NCI-H146 (cell line): ENCODE measurements at regions not wholly inside any gene's neighbourhood (a gene's known extent, or its start where the extent isn't known, plus 50 kb on each side); places are given as distances from the start of the nearest gene placed in this dataset.

Source experiments
- DNase-seq: peaks from one replicate; lab custom pipeline; 2025; lab: John Stamatoyannopoulos, UW

DNA sequence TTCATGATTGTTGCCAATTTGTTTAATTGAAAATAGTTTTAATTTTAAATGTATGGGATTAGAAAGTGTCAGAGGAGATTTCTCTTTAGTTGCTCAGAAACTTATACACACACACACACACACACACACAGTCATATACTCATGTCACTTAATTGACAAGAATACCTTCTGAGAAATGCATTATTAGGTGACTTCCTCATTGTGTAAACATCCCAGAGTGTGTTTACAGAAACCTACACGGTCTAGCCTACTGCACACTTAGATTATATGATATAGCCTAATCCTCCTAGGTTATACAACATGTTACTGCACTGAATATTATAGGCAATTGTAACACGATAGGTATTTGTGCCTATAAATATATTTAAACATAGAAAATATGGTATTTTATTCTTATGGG lies 1327.4 kb downstream of the FSTL5 start:
- DNase-seq: no peak

DNA sequence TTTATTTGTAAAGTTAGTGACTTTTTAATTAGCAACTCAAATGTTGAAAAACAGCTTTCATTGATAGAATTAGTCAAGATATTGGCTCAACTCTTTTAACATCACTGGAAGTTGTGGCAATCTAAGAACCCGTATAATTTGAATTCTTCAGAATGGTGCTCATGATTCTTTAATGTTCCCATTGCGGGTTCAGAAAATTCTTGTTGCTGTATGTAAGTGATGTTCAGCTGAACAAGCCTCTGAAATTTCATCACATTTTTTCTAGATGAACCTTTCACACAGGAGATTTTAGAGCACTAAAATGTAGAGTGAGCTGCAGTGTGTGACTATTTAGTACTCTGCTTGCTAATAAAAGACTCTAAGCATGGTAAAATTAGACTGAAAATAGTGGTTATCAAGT lies 1317.7 kb downstream of the FSTL5 start:
- DNase-seq: no peak

GRCh38 chr4:160847228-160847627 lies 1316.6 kb downstream of the FSTL5 start:
- DNase-seq: no peak

DNA sequence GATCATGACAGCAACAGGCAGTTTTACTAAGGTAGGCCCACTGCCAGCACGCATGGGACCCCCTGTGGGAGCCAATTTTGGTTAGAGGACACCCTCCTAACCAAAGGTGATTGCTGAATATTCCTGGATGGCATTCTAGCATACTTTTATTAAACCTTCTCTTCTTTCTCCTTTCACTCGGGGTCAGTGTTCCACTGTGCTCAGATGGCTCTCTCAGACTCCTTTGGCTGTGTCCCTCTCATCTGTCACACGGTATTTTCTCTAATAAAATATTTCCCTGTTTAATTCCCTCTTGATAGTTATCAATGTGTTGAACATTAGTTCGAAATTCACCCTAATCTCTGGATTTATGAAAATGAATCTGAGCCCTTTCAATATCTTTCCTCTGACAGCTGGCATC lies 1315.3 kb downstream of the FSTL5 start:
- DNase-seq: no peak

GRCh38 chr4:160848901-160849760 lies 1314.7 kb downstream of the FSTL5 start:
- no peak for DNase-seq

- DNase-seq: no peak
Observed at GRCh38 chr4:160864253-160864652, 1299.5 kb downstream of the FSTL5 start.

DNA sequence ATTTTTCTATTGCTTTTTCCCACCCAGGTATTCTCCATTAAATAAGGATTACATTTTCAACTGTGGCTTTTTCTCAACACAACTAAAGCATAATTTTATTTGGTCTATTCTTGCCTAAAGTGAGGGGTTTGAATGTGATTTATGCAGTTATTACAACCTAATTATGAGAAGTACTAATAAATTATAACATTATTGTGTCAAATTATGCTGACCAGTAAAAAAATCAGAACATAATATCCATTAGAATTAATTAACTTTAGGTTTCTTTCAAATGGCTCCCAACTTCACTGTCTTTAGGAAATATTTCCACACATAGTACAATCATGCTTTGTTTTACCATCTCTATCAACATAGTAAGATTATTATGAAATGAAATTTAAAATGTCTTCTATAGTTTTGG lies 1293.9 kb downstream of the FSTL5 start:
- DNase-seq: no peak

DNA sequence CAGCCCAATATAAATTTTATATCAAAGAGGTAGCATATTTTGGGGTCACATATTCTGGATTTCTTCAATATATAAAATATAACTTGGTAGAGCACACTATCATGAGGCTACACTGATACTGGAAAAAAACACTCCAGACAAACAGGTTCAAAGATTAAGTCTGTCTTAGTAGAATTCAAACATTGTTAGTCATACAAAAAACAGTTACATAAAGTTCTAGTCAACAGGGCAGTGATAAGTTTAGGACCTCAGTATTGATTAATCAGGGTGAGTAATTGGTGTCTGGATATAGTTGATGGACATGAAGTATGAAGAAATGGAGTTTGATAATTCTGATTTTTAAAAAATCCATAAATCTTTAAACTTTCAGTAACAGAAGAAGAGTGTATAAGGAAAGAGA lies 1291.3 kb downstream of the FSTL5 start:
- DNase-seq: no peak

DNA sequence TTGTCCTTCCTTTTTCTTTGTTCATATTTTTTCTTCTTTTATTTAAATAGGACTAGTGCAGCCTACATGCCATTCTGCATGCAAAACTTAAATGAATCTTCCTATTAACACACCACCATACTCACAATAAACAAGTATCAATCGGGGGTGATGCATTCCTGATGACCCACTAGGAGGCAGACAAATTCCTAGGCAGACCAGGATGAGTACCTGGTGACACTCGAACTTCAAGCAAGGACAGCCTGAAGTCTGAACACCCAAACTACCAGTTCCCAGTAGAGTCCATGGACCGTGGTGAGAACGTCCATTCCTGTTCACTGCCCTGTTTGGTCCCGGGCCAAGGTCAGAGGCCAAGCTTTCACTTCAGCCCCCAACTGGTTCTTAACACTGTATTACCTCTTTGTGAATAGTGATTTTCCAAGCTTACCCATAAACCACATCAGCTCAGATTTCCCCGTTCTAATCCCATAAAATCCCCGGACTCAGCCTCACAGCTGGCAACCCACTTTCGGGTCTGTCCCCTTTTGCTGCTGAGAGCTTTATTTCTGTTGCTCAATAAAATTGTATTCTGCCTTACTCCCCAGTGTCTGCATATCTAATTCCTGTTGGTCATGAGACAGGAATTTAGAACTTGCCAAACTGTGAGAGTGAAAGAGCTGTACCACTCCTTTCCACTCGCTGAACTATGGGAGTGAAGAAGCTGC lies 1286.6 kb downstream of the FSTL5 start:
- DNase-seq: no peak

DNA sequence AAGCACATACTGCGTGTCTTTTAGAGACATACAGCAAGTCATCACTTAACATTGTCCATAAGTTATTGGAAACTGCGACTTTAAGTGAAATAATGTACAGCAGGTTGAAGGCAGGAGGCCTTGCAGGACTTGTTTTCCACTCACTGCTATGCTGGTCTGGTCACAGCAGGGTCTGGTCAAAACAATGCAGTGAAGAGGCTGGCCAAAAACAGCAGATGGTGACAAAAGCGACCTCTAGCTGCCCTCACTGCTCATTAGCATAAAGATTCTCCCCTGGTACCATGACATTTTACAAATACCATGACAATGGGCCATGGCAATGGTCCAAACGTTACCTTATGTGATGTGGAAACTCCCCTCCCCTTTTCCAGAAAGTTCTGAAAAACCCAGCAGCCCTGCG lies 1283.6 kb downstream of the FSTL5 start:
- DNase-seq: no peak

GRCh38 chr4:160887668-160888067 lies 1276.1 kb downstream of the FSTL5 start:
- no peak for DNase-seq

- DNase-seq: no peak
Observed at GRCh38 chr4:160894128-160894527, 1269.7 kb downstream of the FSTL5 start.

- DNase-seq: no peak
Observed at GRCh38 chr4:160894809-160895208, 1269.0 kb downstream of the FSTL5 start.

DNA sequence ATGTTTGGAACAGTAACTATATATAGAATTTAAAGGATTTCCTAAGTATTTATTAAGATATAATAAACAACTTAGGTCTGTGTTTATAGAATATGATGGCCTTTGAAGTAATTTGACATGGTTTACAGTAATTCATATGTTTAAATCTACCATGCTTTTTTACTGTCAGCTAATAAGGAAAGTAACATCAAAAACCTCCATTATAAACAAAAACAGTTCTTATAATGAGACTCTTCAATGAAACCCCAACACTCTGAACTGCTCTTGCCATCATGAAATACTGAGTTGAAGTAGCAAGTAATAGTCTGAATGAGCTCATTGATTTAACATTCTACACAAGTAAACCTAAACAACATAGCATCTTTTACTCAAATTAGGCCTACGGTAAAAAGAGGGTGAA lies 1236.5 kb downstream of the FSTL5 start:
- DNase-seq: no peak

GRCh38 chr4:160928482-160928881 lies 1235.3 kb downstream of the FSTL5 start:
- DNase-seq: no peak

- no peak for DNase-seq
Observed at GRCh38 chr4:160947653-160948052, 1216.1 kb downstream of the FSTL5 start.

DNA sequence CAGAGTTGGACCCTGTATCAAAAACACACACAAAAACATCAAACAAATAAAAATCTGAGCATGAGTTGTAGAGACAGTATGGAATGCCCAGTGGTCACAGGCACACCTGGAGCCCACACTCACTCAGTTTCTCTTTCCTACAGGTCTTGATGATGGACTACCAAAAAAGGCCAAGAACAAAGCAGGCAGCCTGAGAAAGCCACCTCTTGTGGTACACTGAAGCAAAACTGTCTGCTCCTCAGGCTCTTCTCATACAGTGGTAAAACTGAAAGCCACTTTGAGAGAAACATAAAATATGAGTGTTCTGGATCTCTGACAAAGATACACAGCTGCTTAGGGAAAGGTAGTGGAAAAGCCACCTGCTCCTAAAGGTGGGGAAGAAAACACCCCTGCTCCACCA lies 1206.9 kb downstream of the FSTL5 start:
- no peak for DNase-seq

- DNase-seq: no peak
Observed at GRCh38 chr4:160969925-160970324, 1193.9 kb downstream of the FSTL5 start.

DNA sequence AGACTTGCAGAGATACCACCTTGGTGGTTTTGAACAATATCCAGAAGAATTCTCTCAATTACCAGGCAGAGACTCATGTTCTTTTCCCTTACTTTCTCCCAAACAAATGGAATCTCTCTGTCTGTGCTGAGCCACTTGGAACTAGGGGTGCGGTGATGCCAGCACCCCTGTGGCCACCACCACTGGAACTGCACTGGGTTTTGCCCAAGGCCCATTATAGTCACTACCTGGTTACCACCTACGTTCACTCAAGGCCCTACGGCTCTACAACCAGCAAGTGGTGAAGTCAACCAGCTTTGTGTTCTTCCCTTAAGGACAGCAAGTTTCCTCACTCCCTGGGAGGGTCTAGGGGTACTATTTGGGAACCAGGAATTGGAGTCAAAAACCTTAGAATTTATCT lies 1183.7 kb downstream of the FSTL5 start:
- no peak for DNase-seq

DNA sequence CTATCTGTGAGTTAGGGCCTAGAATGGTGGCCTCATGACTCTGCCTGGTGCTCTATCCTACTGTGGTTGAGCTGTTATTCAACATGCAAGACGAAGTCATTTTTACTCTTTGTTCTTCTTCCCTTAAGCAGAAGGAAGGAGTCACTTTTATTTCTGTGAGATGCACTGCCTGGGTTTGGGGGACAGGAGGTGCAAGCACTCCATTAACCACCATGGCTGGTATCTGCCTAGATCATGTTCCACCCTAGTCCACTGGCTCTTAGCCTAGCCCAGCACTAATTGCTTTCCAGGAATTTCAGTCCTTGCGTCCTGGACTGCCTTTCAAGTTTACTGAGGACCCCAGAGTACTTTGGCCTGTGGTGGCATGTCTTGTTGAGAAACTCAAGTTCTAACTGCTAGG lies 1182.7 kb downstream of the FSTL5 start:
- DNase-seq: no peak

- DNase-seq: no peak
Observed at GRCh38 chr4:160983035-160983434, 1180.8 kb downstream of the FSTL5 start.

GRCh38 chr4:161002386-161002785 lies 1161.4 kb downstream of the FSTL5 start:
- no peak for DNase-seq

DNA sequence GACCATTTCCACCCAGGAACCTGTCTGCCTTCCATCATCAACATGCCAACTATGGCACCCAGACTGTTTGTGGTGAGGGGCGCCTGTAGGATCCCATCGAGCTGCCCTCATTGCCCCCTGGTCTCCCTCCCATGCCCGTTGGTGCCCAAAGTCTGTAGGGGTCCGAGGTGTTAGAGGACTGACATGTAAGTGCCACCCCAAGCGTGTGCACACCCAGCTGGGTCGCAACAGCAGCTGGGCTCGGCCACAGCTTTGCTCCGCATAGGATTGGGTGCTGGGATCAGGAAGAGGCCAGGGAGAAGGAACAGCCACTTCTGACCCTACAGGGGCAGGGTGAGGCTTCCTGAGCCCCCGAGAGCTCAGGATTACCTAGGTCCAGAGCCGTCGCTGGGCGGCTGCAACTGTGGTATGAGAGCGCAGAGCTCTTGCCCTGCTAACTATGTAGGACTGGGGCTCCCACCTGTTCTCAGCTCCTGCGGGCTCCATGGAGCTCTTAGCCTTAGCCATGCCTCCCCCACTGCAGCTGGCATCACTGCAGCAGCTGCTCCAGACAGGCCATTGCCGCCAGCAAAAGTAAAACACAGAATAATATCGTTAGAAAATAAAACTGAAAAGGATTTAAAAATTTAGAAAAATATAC lies 1160.3 kb downstream of the FSTL5 start:
- no peak for DNase-seq
